ENCODE measurements at regions not wholly inside any gene's neighbourhood (a gene's known extent, or its start where the extent isn't known, plus 50 kb on each side); places are given as distances from the start of the nearest gene placed in this dataset.

- TF ChIP-seq EP300 (IDR thresholded peaks at IDR 0.05; ENCODE audit: borderline replicate concordance in 1 of 2, low read depth in 1 of 2, low read length in 1 of 2) (no peak), CTCF (IDR thresholded peaks at IDR 0.05) (no peak), POLR2AphosphoS5 (IDR thresholded peaks at IDR 0.05; ENCODE audit: low read depth, low read length) (no peak), RAD21 (IDR thresholded peaks at IDR 0.05; ENCODE audit: low read length) (no peak), MAX (IDR thresholded peaks at IDR 0.05; ENCODE audit: low read depth) (no peak), ELF1 (IDR thresholded peaks at IDR 0.05) (no peak), ZBTB33 (IDR thresholded peaks at IDR 0.05; ENCODE audit: borderline replicate concordance, low read depth) (no peak)
These were observed 291.9 kb downstream of the OXSM start for GRCh38 chr3:26081806-26082205.

Measured in SK-N-SH (cell line).